H1 (cell line): ENCODE measurements at regions not wholly inside any gene's neighbourhood (a gene's known extent, or its start where the extent isn't known, plus 50 kb on each side); places are given as distances from the start of the nearest gene placed in this dataset.
"Not testable (repeated sequence)": the region's sequence is repeated elsewhere in the genome, so short reads cannot be mapped to it uniquely, and the experiment has no call there.

Source experiments
- CEBPB ChIP-seq: IDR thresholded peaks from 2 replicates; pipeline ENCODE4 v1.6.1; 2012; ENCODE audit warnings: low read depth, low read length
- CTCF ChIP-seq, 3 experiments: IDR thresholded peaks; 1 replicate in 2 of 3; 2 replicates in 1 of 3; pipeline versions ENCODE4 v1.5.1 to v1.6.1; 2011; ENCODE audit warnings: low read length in 3 of 3, mild to moderate bottlenecking in 3 of 3, inconsistent platforms in 2 of 3, low read depth in 1 of 3, moderate library complexity in 1 of 3; ENCODE audit not compliant: insufficient read depth in 1 of 3; ENCODE audit errors: control extremely low read depth in 1 of 3
- EP300 ChIP-seq, 2 experiments: IDR thresholded peaks; 1 replicate in 1 of 2; 2 replicates in 1 of 2; pipeline ENCODE4 v1.6.1; 2011 to 2012; ENCODE audit warnings: low read depth in 2 of 2, low read length in 2 of 2, mild to moderate bottlenecking in 2 of 2, borderline replicate concordance in 1 of 2, inconsistent platforms in 1 of 2, moderate library complexity in 1 of 2
- EZH2 ChIP-seq: fragments of 200-600 bp; sonication (generic); IDR thresholded peaks from 2 replicates; pipeline ENCODE4 v1.7.1; 2012; ENCODE audit warnings: low read depth, mild to moderate bottlenecking, moderate library complexity, low read length, inconsistent platforms; ENCODE audit not compliant: severe bottlenecking
- HDAC2 ChIP-seq, 2 experiments: fragments of 300-600 bp in 1 of 2; sonication (generic) in 1 of 2; IDR thresholded peaks; 2 replicates each; pipeline ENCODE4 v1.6.1; 2011 to 2012; ENCODE audit warnings: low read depth in 2 of 2, low read length in 2 of 2, mild to moderate bottlenecking in 2 of 2, moderate library complexity in 2 of 2, borderline replicate concordance in 1 of 2, inconsistent platforms in 1 of 2
- JUN ChIP-seq: IDR thresholded peaks from 2 replicates; pipeline ENCODE4 v1.6.1; 2011; ENCODE audit warnings: low read depth, mild to moderate bottlenecking, improper control_type of control experiment, low read length
- JUND ChIP-seq: IDR thresholded peaks from 2 replicates; pipeline ENCODE4 v1.6.1; 2011; ENCODE audit warnings: mild to moderate bottlenecking, improper control_type of control experiment, low read length
- MAFK ChIP-seq: IDR thresholded peaks from 2 replicates; pipeline ENCODE4 v1.6.1; 2012; ENCODE audit warnings: low read depth, mild to moderate bottlenecking, improper control_type of control experiment, low read length
- POLR2A ChIP-seq, 2 experiments: IDR thresholded peaks; 1 replicate in 1 of 2; 2 replicates in 1 of 2; pipeline ENCODE4 v1.6.1; 2011; ENCODE audit warnings: low read depth in 2 of 2, low read length in 2 of 2, mild to moderate bottlenecking in 2 of 2; ENCODE audit errors: control extremely low read depth in 1 of 2
- YY1 ChIP-seq: IDR thresholded peaks from 2 replicates; pipeline ENCODE4 v1.6.1; 2011; ENCODE audit warnings: low read depth, mild to moderate bottlenecking, low read length
- ZNF274 ChIP-seq: IDR thresholded peaks from 2 replicates; pipeline ENCODE4 v1.7.0; 2012; ENCODE audit warnings: low read length, borderline replicate concordance; ENCODE audit errors: extremely low read depth

DNA sequence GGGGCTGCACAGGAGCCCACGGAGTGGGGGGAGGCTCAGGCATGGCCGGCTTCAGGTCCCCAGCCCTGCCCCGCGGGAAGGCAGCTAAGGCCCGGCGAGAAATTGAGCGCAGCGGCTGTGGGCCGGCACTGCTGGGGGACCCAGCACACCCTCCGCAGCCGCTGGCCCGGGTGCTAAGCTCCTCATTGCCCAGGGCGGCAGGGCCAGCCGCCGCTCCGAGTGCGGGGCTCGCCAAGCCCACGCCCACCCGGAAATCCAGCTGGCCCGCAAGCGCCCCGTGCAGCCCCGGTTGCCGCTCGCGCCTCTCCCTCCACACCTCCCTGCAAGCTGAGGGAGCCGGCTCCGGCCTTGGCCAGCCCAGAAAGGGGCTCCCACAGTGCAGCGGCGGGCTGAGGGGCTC lies 106.0 kb downstream of the FCRL5 start:
- not testable (repeated sequence) for TF ChIP-seq CTCF (IDR thresholded peaks at IDR 0.05; ENCODE audit: control extremely low read depth in 1 of 3, insufficient read depth in 1 of 3, low read depth in 1 of 3, low read length in 3 of 3); CEBPB; JUND; EP300 (IDR thresholded peaks at IDR 0.05; ENCODE audit: borderline replicate concordance in 1 of 2, low read depth in 2 of 2, low read length in 2 of 2); POLR2A (IDR thresholded peaks at IDR 0.05; ENCODE audit: control extremely low read depth in 1 of 2, low read depth in 2 of 2, low read length in 2 of 2); HDAC2 (IDR thresholded peaks at IDR 0.05; ENCODE audit: borderline replicate concordance in 1 of 2, low read depth in 2 of 2, low read length in 2 of 2); JUN; YY1; EZH2; MAFK; ZNF274
